GM18861 (cell line): ENCODE measurements at regions not wholly inside any gene's neighbourhood (a gene's known extent, or its start where the extent isn't known, plus 50 kb on each side); places are given as distances from the start of the nearest gene placed in this dataset.

ENCODE experiments used
- ATAC-seq: cut with Tn5 transposase; IDR thresholded peaks from one replicate; pipeline ENCODE4 v1.9.1; 2021; ENCODE audit not compliant: unreplicated experiment

DNA sequence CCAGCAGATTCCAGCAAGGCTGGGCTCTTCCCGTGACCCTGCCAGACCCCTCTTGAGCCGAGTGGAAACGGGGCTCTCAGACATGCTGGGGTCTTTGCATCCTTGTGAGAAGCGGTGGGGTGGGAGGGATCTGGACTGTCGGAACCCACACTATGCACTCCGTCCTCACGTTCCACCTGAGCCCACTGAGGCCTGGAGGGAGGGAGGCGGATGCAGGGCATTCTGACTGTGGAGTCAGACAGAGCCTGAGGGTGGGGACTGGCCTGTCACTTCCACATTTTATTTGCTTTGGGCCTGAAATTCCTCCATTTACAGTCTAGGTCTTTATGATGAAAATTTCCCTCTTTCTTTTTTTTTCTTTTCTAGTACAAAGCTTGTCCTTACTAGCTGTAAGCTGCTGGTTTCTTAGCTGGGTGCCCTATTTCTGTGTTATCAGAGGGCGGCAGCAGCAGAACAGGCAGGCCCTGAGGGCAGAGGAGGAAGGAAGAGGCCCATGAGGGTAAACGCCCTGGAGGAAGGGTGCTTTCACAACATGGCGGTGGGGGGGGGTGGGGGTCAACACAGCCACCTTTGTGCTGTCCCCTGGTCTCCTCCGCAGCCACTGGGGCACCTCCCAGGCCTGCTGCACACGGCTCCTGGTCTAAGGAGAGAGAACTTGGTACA, 373.5 kb upstream of the MYT1L start:
- ATAC-seq = no peak

DNA sequence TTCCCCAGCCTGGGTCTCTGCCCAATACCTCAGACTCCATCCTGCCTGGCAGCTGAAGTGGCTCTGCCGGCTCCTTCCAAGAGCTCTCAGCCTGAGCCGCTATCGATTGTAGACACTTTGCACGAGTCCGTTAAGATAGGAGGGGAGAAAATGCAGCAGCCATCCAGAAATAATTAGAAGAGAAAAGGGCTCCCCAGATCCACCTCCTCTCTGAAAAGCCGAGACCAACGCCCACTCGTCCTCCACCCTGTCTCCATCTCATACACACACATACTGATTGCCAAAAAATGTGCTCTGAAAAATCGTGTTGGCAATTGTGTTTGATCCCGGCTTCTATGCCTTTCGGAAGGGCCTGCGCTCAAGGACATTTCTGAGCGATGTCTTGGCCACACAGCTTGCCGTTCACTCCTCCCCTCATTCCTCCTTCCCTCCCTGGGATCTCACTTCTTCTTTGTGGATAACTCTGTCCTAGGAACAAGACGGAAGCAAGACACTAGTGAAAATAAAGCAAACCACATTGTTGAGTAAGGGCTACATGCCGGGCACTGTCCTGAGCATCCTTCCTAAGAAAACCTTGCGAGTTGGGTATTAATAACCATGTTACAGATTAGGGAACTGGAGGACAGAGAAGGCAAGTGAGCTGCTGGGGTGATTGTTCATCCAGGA, 372.8 kb upstream of the MYT1L start:
- no peak for ATAC-seq

DNA sequence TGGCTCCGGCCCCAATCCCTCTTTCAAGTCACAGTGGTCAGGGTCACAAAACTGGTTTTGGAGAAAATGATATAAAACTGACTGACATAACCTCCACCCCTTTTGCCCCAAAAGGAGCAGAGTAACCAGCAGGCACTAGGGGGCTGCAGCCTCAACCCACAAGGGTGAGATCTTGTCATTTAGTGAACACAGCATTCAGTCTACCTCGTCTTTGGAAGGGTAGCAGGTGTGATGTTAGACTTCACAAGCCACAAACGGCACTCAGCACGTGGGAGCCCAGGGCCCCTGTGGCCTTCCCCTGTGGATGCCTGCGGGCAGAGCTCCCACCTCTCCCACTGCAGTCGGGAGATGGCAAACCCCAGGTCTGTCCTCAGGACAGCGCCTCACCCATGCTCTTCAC, 372.1 kb upstream of the MYT1L start:
- no peak for ATAC-seq

DNA sequence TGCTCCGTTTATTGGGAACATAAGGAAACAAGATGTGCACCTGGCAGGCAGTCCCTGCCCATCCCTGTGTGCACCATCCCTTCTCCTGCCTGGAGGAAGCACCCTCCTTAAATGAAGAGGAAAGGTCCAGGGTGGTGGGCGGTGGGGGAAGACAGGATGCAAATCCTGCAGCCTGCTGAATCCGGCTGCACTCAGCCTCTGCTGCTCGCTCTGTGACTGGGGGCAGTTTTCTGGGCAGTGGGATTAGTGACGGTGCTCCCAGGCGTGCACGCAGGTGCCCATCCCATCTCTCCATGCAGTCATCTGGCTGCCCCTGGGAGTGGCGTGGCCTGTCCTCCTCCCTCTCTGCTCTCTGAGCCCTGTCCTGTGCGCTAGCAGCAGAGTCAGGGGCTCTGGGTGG, 371.3 kb upstream of the MYT1L start:
- ATAC-seq = no peak

DNA sequence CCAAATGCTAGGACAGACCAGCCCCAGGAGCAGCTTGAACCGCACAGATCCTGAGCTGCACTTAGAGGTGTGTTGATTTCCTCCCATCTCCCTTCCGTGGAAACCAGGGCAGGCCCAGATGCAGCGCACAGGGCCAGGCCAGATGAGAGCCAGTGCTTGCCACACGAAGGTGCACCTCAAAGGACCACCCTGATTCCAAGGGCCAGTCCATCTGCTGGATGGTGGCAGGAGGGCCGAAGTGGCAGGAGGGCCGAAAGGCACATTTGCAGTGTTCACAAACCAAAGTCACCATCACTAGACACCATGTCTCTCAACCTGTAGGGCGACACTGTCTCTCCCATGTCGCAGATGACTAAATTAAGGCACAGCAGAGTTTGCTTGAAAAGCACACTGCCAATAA, 370.7 kb upstream of the MYT1L start:
- ATAC-seq = no peak

DNA sequence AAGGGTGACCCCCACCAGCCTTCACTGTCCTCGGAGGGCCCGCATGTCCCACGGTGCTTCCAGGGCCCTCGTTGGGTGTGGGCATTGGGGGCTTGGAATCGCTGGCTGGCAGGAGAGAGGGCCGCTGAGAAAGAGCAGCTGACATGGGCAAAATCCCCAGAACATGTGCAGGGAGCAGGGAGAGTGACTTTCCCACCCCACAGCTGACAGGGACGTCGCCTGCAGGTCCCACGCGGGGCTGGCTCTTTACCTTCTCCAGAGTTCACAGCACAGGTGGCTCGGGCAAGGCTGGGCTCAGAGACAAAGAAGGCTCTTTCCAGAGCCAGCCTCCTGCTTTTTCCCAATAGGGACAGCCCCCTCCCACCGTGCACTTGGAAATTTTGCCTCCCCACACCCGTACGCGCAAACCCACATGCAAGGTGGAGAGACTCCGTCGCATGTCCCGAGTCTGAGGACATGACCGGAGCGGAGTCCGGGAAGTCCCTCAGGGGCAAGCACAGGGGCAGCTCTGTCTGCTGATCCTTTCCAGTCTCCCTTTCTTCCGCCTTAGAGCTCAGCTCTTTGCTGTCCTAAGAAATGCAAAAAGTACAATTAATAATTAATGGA, 370.2 kb upstream of the MYT1L start:
- ATAC-seq = no peak

DNA sequence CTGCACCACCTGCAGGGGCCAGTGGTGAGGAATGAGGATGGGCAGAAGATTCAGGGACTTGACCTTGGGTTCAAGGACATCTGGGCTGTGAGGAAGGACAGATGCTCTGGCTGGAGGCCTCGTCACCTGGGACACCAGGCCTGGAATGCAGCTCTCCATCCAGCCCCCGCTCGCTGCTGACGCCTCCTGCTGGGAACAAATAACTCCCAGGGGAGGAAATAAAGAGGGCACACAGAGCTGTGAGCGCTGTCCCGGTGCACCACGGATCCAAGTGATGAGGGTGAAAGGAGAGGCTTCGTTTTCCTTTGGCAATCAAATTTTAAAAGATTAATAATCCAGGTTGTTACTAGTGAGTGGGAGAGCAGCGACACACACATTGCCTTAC, 368.0 kb upstream of the MYT1L start:
- no peak for ATAC-seq

DNA sequence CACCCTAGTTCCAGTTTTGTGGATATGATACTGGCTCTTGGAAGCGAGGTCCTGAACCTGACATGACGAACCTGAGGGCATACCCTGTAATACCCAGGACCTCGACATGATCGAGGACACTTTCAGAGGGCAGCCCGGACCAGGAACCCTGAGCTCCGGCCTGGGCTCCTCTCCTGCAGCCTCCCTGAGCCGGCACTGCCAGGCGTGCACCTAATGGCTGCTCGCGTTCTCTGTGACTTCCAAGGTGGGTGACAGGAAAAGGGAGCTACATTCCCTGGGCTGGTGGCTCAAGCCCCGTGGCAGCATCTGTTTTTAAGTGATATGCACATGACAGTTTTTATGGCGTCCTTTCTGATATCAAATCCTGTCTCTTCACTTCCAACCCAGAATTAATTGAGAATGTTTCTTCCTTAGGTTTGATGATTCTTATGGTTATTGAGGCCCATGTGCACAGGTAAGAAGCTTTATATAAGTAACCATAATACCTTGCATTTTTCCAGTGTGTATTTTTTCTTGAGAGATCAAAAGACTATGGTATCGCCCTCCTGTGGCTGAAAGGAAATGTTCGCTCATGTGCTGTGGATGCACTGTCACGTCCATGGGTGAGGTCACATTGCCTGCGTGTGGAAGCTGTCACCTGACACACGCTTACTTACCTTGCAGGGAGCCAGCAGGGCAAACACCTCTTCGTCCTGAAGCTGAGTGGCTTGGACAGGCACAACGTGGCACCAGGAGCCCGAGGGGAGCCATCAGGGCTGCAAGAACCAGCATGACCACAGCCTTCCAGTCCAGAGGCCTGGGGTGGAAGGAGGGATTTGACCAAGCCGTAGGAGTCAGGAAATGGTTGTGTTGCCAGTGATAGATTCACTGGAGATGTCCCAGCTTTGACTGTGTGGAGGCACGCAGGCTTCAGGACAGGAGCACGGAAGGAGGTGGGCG, 367.4 kb upstream of the MYT1L start:
- no peak for ATAC-seq

DNA sequence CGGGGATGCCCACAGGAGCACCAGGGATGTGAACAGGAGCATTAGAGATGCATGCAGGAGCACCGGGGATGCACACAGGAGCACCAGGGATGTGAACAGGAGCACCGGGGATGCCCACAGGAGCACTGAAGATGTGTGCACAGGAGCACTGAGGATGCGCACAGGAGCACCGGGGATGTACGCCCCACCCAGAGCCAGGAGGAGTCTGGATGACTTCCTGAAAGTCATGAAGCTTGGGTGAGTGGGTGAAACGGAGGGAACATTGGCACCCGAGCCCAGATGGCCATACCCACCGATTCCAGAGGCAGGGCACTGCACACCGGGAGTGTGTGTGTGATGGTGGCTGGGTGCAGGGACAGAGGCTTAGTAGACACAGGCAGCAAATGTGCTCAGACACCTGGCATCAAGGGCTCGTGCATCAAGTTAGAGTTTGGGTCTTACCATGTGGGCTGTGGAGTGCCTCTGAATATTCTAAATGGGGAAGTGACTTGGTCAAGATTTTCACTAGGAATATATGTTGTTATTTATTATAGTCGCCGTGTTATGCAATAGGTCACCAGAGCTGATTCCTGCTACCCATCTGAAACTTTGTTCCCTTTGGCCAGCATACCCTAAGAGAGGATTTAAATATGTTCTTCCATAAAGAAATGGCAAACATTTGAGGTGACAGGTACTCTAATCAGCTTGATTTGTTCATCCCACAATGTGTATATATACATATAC, 365.8 kb upstream of the MYT1L start:
- no peak for ATAC-seq

DNA sequence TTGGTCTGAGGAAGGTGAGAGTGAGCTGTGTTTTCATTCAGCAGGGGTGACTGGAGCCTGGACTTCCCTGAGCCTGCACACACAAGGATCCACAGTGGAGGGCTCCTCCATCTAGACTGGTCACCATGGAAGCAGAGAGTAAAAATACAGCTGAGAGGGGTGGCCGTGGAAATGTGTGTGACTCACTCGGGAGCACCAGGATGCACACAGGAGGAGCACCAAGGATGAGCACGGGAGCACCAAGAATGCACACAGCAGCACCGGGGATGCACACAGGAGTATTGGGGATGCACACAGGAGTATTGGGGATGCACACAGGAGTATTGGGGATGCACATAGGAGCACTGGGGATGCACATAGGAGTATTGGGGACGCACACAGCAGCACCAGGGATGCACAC, 365.2 kb upstream of the MYT1L start:
- ATAC-seq = no peak

DNA sequence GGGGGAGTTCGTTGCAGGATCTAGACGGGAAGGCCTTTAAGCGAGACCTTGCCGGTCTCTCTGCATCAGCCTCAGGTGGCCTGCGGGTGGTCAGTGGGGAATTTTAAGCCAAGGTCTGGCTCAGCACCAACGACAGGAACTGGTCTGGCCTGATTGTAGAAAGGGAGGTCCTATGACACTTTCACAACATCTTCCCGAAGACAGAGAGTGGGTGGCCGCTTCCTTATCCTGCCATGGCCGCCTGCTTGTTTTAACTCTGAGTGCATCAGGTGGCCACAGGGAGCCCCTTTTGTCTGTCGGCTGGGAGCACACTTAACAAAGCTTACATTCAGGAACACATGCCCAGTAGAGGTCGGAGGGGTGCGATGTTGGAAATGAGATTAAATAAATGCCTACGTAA, 363.7 kb upstream of the MYT1L start:
- no peak for ATAC-seq

DNA sequence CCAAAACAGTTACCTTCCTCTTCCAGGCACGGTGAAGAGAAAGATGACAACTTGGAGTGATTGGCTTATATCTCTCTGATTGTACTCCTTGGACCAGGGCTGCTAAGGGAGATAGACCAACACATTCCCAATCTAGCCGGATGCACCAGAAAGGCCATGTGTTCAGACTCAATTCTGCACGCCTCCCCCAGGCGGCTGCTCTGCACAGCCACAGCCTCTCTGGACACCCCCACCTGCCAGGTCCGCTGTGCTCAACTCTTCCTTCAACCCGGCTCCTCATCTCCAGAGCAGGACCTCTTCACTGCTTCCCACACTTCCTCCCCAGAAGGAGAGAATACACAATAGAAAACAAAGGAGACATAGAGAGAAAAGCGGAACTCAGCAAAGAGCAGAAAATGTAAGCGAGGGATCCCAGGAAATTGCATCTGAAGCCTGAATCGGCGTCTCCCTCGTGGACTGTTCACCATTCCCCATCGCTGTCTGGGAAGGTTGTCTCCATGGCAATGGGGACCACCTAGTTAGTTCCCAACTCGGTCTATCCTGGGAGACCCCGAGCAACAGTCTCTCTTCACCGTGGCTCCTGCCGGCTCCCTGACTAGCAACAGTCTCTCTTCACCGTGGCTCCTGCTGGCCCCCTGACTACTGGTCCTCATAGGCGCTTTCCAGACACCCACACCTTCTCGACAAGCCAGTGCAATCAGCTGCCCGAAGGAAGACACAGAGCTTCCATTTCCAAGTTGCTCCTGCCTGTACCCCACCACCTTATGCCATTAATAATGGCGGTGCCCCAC, 361.7 kb upstream of the MYT1L start:
- ATAC-seq = no peak

DNA sequence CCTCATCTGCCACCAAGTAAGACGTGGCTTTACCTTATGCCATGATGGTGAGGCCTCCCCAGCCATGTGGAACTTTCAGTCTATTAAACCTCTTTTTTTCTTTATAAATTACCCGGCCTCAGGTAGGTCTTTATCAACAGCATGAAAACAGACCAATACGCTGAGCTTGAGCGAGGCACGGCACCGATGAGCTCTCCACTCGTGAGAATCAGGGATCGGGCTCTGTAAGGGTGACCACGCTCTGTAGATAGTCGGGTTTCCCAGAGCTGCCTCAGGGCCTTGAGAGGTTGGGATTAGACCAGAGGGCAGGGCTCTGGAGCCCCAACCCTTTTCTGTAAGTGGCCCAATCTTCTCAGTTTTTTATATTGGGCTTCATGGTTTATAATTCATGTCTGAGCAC, 360.3 kb upstream of the MYT1L start:
- no peak for ATAC-seq

DNA sequence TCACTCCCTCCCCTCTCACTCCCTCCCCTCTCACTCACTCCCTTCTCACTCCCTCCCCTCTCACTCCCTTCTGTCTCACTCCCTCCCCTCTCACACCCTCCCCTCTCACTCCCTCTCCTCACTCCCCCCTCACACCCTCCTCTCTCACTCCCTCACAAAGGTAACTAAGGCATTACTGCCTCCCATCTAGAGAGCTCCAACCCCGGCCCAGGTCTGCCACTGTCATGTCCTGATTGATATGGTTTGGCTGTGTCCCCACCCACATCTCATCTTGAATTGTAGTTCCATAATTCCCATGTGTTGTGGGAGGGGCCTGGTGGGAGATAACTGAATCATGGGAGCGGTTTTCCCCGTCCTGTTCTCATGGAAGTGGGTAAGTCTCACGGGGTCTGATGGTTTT, 359.9 kb upstream of the MYT1L start:
- no peak for ATAC-seq

DNA sequence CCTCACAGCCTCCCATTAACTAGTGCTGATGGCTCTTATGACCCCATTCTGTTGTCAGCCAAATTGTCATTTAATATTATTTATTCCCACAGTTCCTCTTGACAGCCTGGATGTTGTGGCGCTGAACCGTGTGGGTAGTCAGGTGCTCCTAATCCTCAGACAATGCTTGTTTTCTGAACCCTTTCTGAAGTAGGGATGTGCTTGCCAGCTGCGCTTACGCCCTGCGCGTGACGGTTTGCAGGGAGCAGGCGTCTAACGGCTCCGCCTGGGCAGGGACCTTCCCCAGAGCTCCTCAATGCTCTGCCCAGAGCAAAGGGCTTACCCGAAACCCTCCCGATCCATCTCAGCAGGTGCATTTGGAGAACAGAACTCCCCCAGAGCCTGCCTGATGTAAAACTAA, 358.2 kb upstream of the MYT1L start:
- ATAC-seq = no peak

DNA sequence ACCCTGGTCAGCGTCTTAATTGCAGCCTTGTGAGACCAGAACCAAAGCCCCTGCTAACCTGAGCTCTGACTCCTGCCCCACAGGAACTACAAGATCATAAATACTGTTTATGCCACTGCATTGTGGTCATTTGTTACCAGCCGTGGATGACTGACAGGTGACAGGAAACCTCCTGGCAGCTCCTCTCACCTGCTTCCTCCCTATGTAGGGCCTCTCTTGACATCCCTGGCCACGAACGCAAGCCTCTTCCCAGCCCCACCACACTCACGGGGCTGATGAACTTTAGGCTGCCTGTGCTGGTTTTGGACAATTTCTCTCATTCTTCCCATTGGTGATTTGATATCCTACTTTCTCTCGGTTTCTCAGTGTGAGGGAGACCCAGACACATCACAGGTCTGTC, 357.2 kb upstream of the MYT1L start:
- no peak for ATAC-seq

DNA sequence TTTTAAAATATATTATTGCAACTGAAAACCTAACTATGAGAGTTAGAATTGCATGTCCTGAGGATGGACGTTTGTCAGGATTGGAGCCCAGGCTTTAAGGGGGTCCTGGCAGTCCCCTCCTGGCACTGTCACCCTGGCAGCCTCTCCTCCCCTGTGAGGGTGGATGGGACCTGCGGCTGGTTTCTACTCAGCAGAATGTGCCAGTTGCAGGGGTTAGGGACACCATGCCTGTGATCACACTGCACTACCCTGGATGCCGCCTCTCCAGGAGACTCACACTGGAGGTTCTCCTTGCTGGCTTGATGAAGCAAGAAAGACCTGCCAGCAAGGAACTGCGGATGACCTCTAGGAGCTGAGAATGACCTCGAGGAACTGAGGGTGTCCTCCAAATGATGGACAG, 356.7 kb upstream of the MYT1L start:
- ATAC-seq = no peak

DNA sequence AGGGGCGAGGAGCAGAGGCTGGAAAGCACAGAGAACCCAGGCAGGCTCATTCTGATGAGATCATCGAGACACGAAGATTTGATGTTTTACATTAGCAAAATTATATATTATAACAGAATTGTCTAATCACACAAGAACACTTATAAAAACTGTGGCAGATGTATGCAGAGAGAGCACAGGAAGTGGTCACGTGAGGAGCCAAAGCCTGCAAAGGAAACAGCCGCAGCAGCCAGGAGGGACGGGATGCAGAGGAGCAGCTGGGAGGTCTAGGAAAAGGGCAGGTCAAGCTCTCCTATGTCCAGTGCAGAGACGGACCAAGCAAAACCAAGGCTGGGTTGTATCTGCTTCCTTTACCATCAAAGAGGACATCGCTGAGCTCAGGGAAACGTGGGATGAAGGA, 355.1 kb upstream of the MYT1L start:
- no peak for ATAC-seq

DNA sequence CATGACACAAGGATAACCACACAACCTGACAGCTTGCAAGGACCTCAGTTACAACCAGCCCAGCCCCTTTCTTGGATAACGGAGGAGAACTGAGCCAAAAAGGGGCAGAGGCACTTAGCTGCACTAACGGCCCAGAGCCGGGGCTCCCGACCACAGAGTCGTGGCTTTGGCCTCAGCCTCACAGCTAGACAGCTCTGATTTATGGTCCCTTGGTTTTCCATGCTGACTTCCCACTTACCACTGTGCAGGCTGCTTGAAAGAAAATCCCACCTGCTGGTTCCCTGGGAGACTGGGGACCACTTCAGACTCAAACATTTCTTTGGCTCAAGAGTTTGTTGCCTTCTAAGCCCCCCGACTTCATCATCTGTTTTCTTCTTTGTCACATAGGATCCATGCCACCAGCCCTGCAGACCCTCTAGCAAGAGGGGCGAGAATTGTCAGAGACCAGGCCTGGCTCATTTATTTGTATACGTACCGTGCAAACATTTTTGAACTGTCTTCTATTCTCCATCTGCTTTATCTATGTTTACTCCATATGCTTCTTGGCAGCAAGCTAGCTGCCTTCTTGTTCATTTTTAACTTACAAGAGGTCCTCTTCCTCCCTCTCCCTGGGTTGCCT, 352.6 kb upstream of the MYT1L start:
- ATAC-seq = no peak
